22Rv1 (cell line): ENCODE measurements at regions not wholly inside any gene's neighbourhood (a gene's known extent, or its start where the extent isn't known, plus 50 kb on each side); places are given as distances from the start of the nearest gene placed in this dataset.

Experiments
- CTCF ChIP-seq: fragments of 450-650 bp; IDR thresholded peaks from 2 replicates; pipeline ENCODE4 v1.5.1; 2017; ENCODE audit warnings: mild to moderate bottlenecking
- ZFX ChIP-seq: fragments of 450-650 bp; IDR thresholded peaks from 2 replicates; pipeline ENCODE4 v1.6.1; 2017; ENCODE audit warnings: antibody characterized with exemption, borderline replicate concordance

GRCh38 chr14:71339650-71340415, 432.6 kb downstream of the PCNX1 start:
- TF ChIP-seq CTCF: no peak
- TF ChIP-seq ZFX: no peak
